Karpas-422 (cell line): ENCODE measurements at regions not wholly inside any gene's neighbourhood (a gene's known extent, or its start where the extent isn't known, plus 50 kb on each side); places are given as distances from the start of the nearest gene placed in this dataset.

Experiments
- DNase-seq: peaks from one replicate; pipeline ENCODE4 v3.0.0-alpha.2; 2015
- H2AFZ ChIP-seq: fragments of 200-600 bp; sonication (generic); 2 replicates; pipeline ENCODE4 v1.6.1; 2014; ENCODE audit warnings: antibody characterized with exemption, low read length, mixed read lengths
- H3K27ac ChIP-seq: fragments of 200-600 bp; sonication (generic); 2 replicates; pipeline ENCODE4 v1.5.1; 2014; ENCODE audit warnings: mild to moderate bottlenecking, low read length, moderate library complexity
- H3K27me3 ChIP-seq: fragments of 200-600 bp; sonication (generic); 2 replicates; pipeline ENCODE4 v1.6.1; 2014; ENCODE audit warnings: low read length, mixed read lengths
- H3K36me3 ChIP-seq: fragments of 200-600 bp; sonication (generic); 2 replicates; pipeline ENCODE4 v1.6.1; 2014; ENCODE audit warnings: low read length, mixed read lengths; ENCODE audit not compliant: insufficient read depth
- H3K4me1 ChIP-seq: fragments of 200-600 bp; sonication (generic); 2 replicates; pipeline ENCODE4 v1.6.1; 2014; ENCODE audit warnings: mild to moderate bottlenecking, low read length, mixed read lengths
- H3K4me2 ChIP-seq: fragments of 200-600 bp; sonication (generic); 2 replicates; pipeline ENCODE4 v1.6.1; 2014; ENCODE audit warnings: low read length, low read depth, mild to moderate bottlenecking; ENCODE audit not compliant: poor library complexity, severe bottlenecking
- H3K4me3 ChIP-seq: fragments of 200-600 bp; sonication (generic); 2 replicates; pipeline ENCODE4 v1.5.1; 2014; ENCODE audit warnings: mild to moderate bottlenecking, antibody characterized with exemption, low read length, mixed read lengths
- H3K79me2 ChIP-seq: fragments of 200-600 bp; sonication (generic); 2 replicates; pipeline ENCODE4 v1.6.1; 2014; ENCODE audit warnings: mild to moderate bottlenecking, low read length, mixed read lengths
- H3K9ac ChIP-seq: fragments of 200-600 bp; sonication (generic); 2 replicates; pipeline ENCODE4 v1.6.0; 2014; ENCODE audit warnings: low read length
- H3K9me2 ChIP-seq: fragments of 200-600 bp; sonication (generic), shearing (Covaris generic); replicated peaks from 2 replicates; pipeline ENCODE4 v1.6.0; 2014; ENCODE audit warnings: mild to moderate bottlenecking, low read length, moderate library complexity; ENCODE audit not compliant: insufficient read depth
- H3K9me3 ChIP-seq: fragments of 300-700, 200-600 bp; sonication (generic); 2 replicates; pipeline ENCODE4 v1.6.1; 2014; ENCODE audit warnings: low read length, mixed read lengths
- H4K20me1 ChIP-seq: fragments of 200-600 bp; sonication (generic); 2 replicates; pipeline ENCODE4 v1.6.1; 2014; ENCODE audit warnings: mild to moderate bottlenecking, antibody characterized with exemption, low read length, low read depth; ENCODE audit not compliant: insufficient read depth

GRCh38 chr4:120977435-120977997 is 55.0 kb upstream of the PRDM5 start:
- Histone ChIP-seq H3K9ac (no peak overlapping the region), H3K27me3 (no peaks in the 10 kb centered on the region), H3K9me2 (no peaks in the 10 kb centered on the region), H3K79me2 (no peaks in the 10 kb centered on the region), H3K36me3 (no peaks in the 10 kb centered on the region), H3K4me1 (no peaks in the 10 kb centered on the region), H3K27ac (no peak overlapping the region), H3K9me3 (no peaks in the 10 kb centered on the region), H4K20me1 (no peaks in the 10 kb centered on the region), H3K4me2 (no peak overlapping the region), H3K4me3 (no peak overlapping the region), H2AFZ (no peak overlapping the region)
- peak; percentile 87 for DNase-seq

GRCh38 chr4:120973207-120973606 is 50.7 kb upstream of the PRDM5 start:
- no peaks in the 10 kb centered on the region for H3K9me2 ChIP-seq

More at GRCh38 chr4:120973207-120973606, 50.7 kb upstream of the PRDM5 start:
- Histone ChIP-seq H3K27me3 (no peaks in the 10 kb centered on the region), H3K9ac (no peak overlapping the region), H3K4me2 (no peak overlapping the region), H4K20me1 (no peaks in the 10 kb centered on the region), H3K79me2 (no peaks in the 10 kb centered on the region), H3K4me1 (no peaks in the 10 kb centered on the region), H3K36me3 (no peaks in the 10 kb centered on the region), H3K27ac (no peak overlapping the region), H3K9me3 (no peaks in the 10 kb centered on the region), H2AFZ (no peak overlapping the region), H3K4me3 (no peak overlapping the region)
- no peak for DNase-seq
